GM12878 (cell line): ENCODE measurements at regions not wholly inside any gene's neighbourhood (a gene's known extent, or its start where the extent isn't known, plus 50 kb on each side); places are given as distances from the start of the nearest gene placed in this dataset.

Experiments used
- ATAC-seq: fragments of 200-7000 bp; cut with Tn5 transposase; 3 replicates; pipeline ENCODE4 v1.9.1; 2020; ENCODE audit warnings: mild to moderate bottlenecking, moderate library complexity
- BruUV-seq: library from RNA; stranded (reverse); fragments of 400-500 nt; replicated peaks from 2 replicates; lab custom pipeline; 2021; lab: Mats Ljungman, UMichigan
- CTCF ChIA-PET: fragments of 300-600 bp; sonication (Branson Sonifier 250); formaldehyde crosslinking; extraction: SDS; loops from one replicate; lab custom pipeline; 2021; ENCODE audit warnings: inconsistent platforms; lab: Yijun Ruan, JAX
- POLR2A ChIA-PET: fragments of 350-600 bp; formaldehyde crosslinking; extraction: SDS; loops from one replicate; lab custom pipeline; 2021; ENCODE audit warnings: inconsistent platforms; lab: Charles Lee
- RAD21 ChIA-PET: fragments of 300-600 bp; sonication (Branson Sonifier 250); formaldehyde crosslinking; loops from one replicate; lab custom pipeline; 2023; ENCODE audit warnings: antibody characterized with exemption; ENCODE audit not compliant: unreplicated experiment; lab: Charles Lee
- SMC1A ChIA-PET: fragments of 300-600 bp; sonication (Branson Sonifier 250); formaldehyde crosslinking; loops from one replicate; lab custom pipeline; 2023; ENCODE audit not compliant: unreplicated experiment, uncharacterized antibody; lab: Charles Lee
- DNase-seq: peaks from one replicate; pipeline ENCODE4 v3.0.0-alpha.2; 2011; ENCODE audit warnings: low read depth, low spot score
- FAIRE-seq: peaks from 3 replicates; lab custom pipeline; 2011; peaks lifted over from hg19 to GRCh38; lab: Jason Lieb, UNC
- H2AFZ ChIP-seq: 2 replicates; pipeline ENCODE4 v1.6.0; 2011; ENCODE audit warnings: low read depth, low read length, control low read depth; ENCODE audit not compliant: control insufficient read depth
- H3K27ac ChIP-seq: 2 replicates; pipeline ENCODE4 v1.5.1; 2011; ENCODE audit warnings: control low read depth; ENCODE audit not compliant: control insufficient read depth, insufficient read depth
- H3K27me3 ChIP-seq, 2 experiments: replicated peaks in 1 of 2; 2 replicates each; pipeline versions ENCODE4 v1.6.0 to v1.6.1; 2011; ENCODE audit warnings: low read length in 1 of 2; ENCODE audit not compliant: control insufficient read depth in 2 of 2, insufficient read depth in 2 of 2
- H3K36me3 ChIP-seq, 2 experiments: 2 replicates each; pipeline ENCODE4 v1.5.1; 2011; ENCODE audit warnings: low read length in 1 of 2; ENCODE audit not compliant: control insufficient read depth in 2 of 2, insufficient read depth in 2 of 2
- H3K4me1 ChIP-seq: 2 replicates; pipeline ENCODE4 v1.6.1; 2011; ENCODE audit warnings: mild to moderate bottlenecking, low read length, moderate library complexity, mixed read lengths; ENCODE audit not compliant: control insufficient read depth, insufficient read depth
- H3K4me2 ChIP-seq: 2 replicates; pipeline ENCODE4 v1.6.0; 2011; ENCODE audit warnings: control low read depth; ENCODE audit not compliant: control insufficient read depth, insufficient read depth
- H3K4me3 ChIP-seq: fragments of 200-600 bp; sonication (generic); 2 replicates; pipeline ENCODE4 v1.5.1; 2016
- H3K79me2 ChIP-seq: 2 replicates; pipeline ENCODE4 v1.6.0; 2011; ENCODE audit warnings: low read length; ENCODE audit not compliant: control insufficient read depth, insufficient read depth
- H3K9ac ChIP-seq: 2 replicates; pipeline ENCODE4 v1.8.0; 2011; ENCODE audit warnings: low read length, control low read depth, mixed read lengths; ENCODE audit not compliant: control insufficient read depth, insufficient read depth
- H3K9me3 ChIP-seq: replicated peaks from 3 replicates; pipeline ENCODE4 v1.5.1; 2011; ENCODE audit warnings: mild to moderate bottlenecking, low read length; ENCODE audit not compliant: control insufficient read depth, insufficient read depth
- H4K20me1 ChIP-seq: 2 replicates; pipeline ENCODE4 v1.6.0; 2011; ENCODE audit not compliant: control insufficient read depth, insufficient read depth
- BCL11A ChIP-seq: IDR thresholded peaks from 2 replicates; pipeline ENCODE4 v1.6.1; 2011; ENCODE audit warnings: low read depth, low read length
- EED ChIP-seq: sonication (generic); IDR thresholded peaks from 2 replicates; pipeline ENCODE4 v1.6.1; 2016; ENCODE audit warnings: antibody characterized with exemption, low read depth
- HCFC1 ChIP-seq: fragments of 150-350 bp; IDR thresholded peaks from 2 replicates; pipeline ENCODE4 v1.6.1; 2014; ENCODE audit warnings: low read length
- IRF4 ChIP-seq: IDR thresholded peaks from 2 replicates; pipeline ENCODE4 v1.6.1; 2011; ENCODE audit warnings: low read depth, low read length
- KLF5 ChIP-seq: fragments of 450-650 bp; IDR thresholded peaks from 2 replicates; pipeline ENCODE4 v1.6.1; 2014; ENCODE audit warnings: mild to moderate bottlenecking; ENCODE audit not compliant: partially characterized antibody
- MEF2B ChIP-seq: fragments of 450-650 bp; IDR thresholded peaks from 2 replicates; pipeline ENCODE4 v1.6.1; 2018; ENCODE audit warnings: mild to moderate bottlenecking, moderate library complexity; ENCODE audit not compliant: partially characterized antibody, poor library complexity, severe bottlenecking
- PAX8 ChIP-seq: fragments of 450-650 bp; IDR thresholded peaks from 2 replicates; pipeline ENCODE4 v1.6.1; 2017; ENCODE audit warnings: mild to moderate bottlenecking, moderate library complexity
- POU2F2 ChIP-seq: IDR thresholded peaks from 3 replicates; pipeline ENCODE4 v1.6.1; 2011; ENCODE audit warnings: low read depth, mild to moderate bottlenecking, low read length, borderline replicate concordance
- RBBP5 ChIP-seq: fragments of 200-600 bp; sonication (generic); conservative IDR thresholded peaks from 2 replicates; pipeline ENCODE4 v1.6.1; 2016
- RELA ChIP-seq: fragments of 450-650 bp; IDR thresholded peaks from 2 replicates; pipeline ENCODE4 v1.8.0; 2014; ENCODE audit warnings: borderline replicate concordance; ENCODE audit not compliant: partially characterized antibody
- SIX5 ChIP-seq: IDR thresholded peaks from 2 replicates; pipeline ENCODE4 v1.6.1; 2011; ENCODE audit warnings: mild to moderate bottlenecking, low read depth, low read length, moderate library complexity; ENCODE audit not compliant: severe bottlenecking
- SPI1 ChIP-seq: IDR thresholded peaks from 2 replicates; pipeline ENCODE4 v1.6.1; 2011; ENCODE audit warnings: low read depth, mild to moderate bottlenecking, low read length, moderate library complexity, borderline replicate concordance; ENCODE audit not compliant: insufficient read depth
- WRNIP1 ChIP-seq: IDR thresholded peaks from 2 replicates; pipeline ENCODE4 v1.6.1; 2011; ENCODE audit warnings: low read depth, low read length, improper control_type of control experiment, borderline replicate concordance
- WGBS: methylation state at CpG from one replicate; pipeline ENCODE4 v1.1.6; 2016; ENCODE audit warnings: low lambda C conversion rate; ENCODE audit not compliant: insufficient replicate concordance, insufficient coverage; ENCODE audit errors: missing lambda C conversion rate; 5-methylcytosine and 5-hydroxymethylcytosine counted together
- in situ Hi-C: fragments of 300-500 bp; cut with MboI; formaldehyde crosslinking; loops from 9 replicates; pipeline ENCODE4 v1.14.3; 2018; ENCODE audit warnings: mixed read lengths
- intact Hi-C: fragments of 100-400 bp; cut with micrococcal nuclease; formaldehyde crosslinking; loops from one replicate; pipeline ENCODE4 v1.14.2; 2022; ENCODE audit not compliant: unreplicated experiment
- TF ChIP-seq, protein P1 (sequence below): fragments of 450-650 bp; formaldehyde crosslinking; IDR thresholded peaks from 2 replicates; pipeline ENCODE4 v1.4.0; 2022; ENCODE audit warnings: mild to moderate bottlenecking, moderate library complexity

DNA sequence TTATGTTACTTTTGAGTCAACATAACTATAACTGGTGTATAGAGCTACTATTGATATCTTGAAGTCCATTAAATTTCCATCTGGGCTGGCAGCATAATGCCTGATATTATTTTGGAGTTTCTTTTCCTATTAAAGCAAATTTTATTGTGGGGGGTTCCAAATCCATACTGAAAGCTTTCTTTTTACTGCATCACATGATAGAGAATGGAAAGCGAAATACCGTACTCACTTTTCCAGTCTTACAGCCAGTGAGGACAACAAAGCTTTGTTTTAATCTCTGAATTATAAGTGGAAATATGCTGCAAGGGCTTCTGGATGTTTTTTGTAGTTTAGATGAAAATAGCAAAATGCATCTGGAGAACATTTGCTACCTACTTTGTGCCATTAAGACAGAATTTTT, 477.5 kb upstream of the SEMA3D start:
- CTCF ChIA-PET = no interaction called here
- no peaks in the 10 kb centered on the region for H3K27me3 ChIP-seq
- intact Hi-C loops (no loop called here), in situ Hi-C loops (no loop called here)
- no peak overlapping the region for H3K4me3 ChIP-seq
- no peaks in the 10 kb centered on the region for H3K9me3 ChIP-seq
- FAIRE-seq (no peak), DNase-seq (no peak), ATAC-seq (no peak)
- no TSS peak for BruUV-seq
- H3K9ac ChIP-seq = no peak overlapping the region
- H2AFZ ChIP-seq = no peak overlapping the region
- H3K4me2 ChIP-seq = no peak overlapping the region
- H3K36me3 ChIP-seq = no peaks in the 10 kb centered on the region
- H3K27ac ChIP-seq = no peak overlapping the region
- WGBS = 95% methylated on average over 2 of the region's 2 CpGs
- POLR2A ChIA-PET = no interaction called here
- no peaks in the 10 kb centered on the region for H3K79me2 ChIP-seq
- H4K20me1 ChIP-seq = no peaks in the 10 kb centered on the region
- RAD21 ChIA-PET = no interaction called here
- TF ChIP-seq WRNIP1 (no peak), SIX5 (no peak), PAX8 (no peak), BCL11A (no peak), RBBP5 (no peak), SPI1 (no peak)
- H3K4me1 ChIP-seq = no peaks in the 10 kb centered on the region
- SMC1A ChIA-PET = no interaction called here

DNA sequence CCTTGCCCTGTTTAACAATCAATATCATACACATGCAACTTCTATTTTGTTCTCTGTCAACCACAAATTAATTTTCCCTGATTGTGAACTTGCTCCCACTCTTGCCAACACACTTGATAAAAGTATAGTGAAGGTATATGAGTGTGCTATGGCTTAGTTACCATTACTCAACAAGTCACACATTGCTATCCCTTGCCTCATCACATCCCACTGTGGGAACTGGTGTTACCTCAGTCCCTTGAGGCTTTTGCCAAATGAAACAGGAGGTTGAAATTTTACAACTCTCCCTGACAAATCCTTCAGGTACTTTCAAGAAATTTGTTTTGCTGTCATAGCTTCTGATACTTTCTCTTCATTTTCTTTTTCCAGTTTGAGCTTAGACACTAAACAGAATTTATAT, 472.5 kb upstream of the SEMA3D start:
- CTCF ChIA-PET = no interaction called here
- in situ Hi-C loops = no loop called here
- no peak overlapping the region for H3K27ac ChIP-seq
- no peak for ATAC-seq
- POLR2A ChIA-PET = no interaction called here
- no peak overlapping the region for H3K4me2 ChIP-seq
- SMC1A ChIA-PET = no interaction called here
- BruUV-seq = no TSS peak
- RAD21 ChIA-PET = no interaction called here
- TF ChIP-seq EED (no peak), MEF2B (no peak), RELA (no peak), KLF5 (no peak), HCFC1 (no peak), POU2F2 (no peak), IRF4 (no peak)
- TF ChIP-seq, protein P1, sequence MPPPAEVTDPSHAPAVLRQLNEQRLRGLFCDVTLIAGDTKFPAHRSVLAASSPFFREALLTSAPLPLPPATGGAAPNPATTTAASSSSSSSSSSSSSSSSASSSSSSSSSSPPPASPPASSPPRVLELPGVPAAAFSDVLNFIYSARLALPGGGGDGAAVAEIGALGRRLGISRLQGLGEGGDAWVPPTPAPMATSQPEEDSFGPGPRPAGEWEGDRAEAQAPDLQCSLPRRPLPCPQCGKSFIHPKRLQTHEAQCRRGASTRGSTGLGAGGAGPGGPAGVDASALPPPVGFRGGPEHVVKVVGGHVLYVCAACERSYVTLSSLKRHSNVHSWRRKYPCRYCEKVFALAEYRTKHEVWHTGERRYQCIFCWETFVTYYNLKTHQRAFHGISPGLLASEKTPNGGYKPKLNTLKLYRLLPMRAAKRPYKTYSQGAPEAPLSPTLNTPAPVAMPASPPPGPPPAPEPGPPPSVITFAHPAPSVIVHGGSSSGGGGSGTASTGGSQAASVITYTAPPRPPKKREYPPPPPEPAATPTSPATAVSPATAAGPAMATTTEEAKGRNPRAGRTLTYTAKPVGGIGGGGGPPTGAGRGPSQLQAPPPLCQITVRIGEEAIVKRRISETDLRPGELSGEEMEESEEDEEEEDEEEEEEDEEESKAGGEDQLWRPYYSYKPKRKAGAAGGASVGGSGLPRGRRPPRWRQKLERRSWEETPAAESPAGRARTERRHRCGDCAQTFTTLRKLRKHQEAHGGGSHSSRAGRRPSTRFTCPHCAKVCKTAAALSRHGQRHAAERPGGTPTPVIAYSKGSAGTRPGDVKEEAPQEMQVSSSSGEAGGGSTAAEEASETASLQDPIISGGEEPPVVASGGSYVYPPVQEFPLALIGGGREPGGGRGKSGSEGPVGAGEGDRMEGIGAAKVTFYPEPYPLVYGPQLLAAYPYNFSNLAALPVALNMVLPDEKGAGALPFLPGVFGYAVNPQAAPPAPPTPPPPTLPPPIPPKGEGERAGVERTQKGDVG (CRISPR knock-in tag) = no peak
- H3K4me3 ChIP-seq = no peak overlapping the region
- no peaks in the 10 kb centered on the region for H3K4me1 ChIP-seq
- DNase-seq = no peak
- H2AFZ ChIP-seq = no peak overlapping the region
- intact Hi-C loops = no loop called here
- H4K20me1 ChIP-seq = no peaks in the 10 kb centered on the region
- no peak for FAIRE-seq
- H3K27me3 ChIP-seq = no peaks in the 10 kb centered on the region
- H3K9ac ChIP-seq = no peak overlapping the region
- no peaks in the 10 kb centered on the region for H3K9me3 ChIP-seq
- no peaks in the 10 kb centered on the region for H3K36me3 ChIP-seq
- H3K79me2 ChIP-seq = no peaks in the 10 kb centered on the region
